HepG2 (cell line): ENCODE measurements at regions not wholly inside any gene's neighbourhood (a gene's known extent, or its start where the extent isn't known, plus 50 kb on each side); places are given as distances from the start of the nearest gene placed in this dataset.

Experiments
- CTCF ChIP-seq: sonication (generic); formaldehyde crosslinking; IDR thresholded peaks from 2 replicates; pipeline ENCODE4 v1.5.0; 2020; ENCODE audit warnings: mild to moderate bottlenecking, missing genetic modification reagents, moderate library complexity
- EZH2 ChIP-seq: conservative IDR thresholded peaks from 2 replicates; pipeline ENCODE4 v1.6.1; 2012; ENCODE audit warnings: mild to moderate bottlenecking, low read depth, low read length, moderate library complexity
- KLF16 ChIP-seq, 2 experiments: sonication (generic) in 1 of 2; formaldehyde crosslinking in 1 of 2; IDR thresholded peaks; 2 replicates each; pipeline versions ENCODE4 v1.6.1 to v1.8.0; 2016 to 2023; ENCODE audit warnings: missing genetic modification reagents in 2 of 2, missing compliant biosample characterization in 1 of 2
- SKIL ChIP-seq: sonication (generic); formaldehyde crosslinking; IDR thresholded peaks from 2 replicates; pipeline ENCODE4 v1.8.0; 2022; ENCODE audit warnings: missing genetic modification reagents, mild to moderate bottlenecking, moderate library complexity, borderline replicate concordance
- TP53 ChIP-seq: sonication (generic); formaldehyde crosslinking; conservative IDR thresholded peaks from 2 replicates; pipeline ENCODE4 v1.4.0; 2020; ENCODE audit warnings: missing genetic modification reagents

- TF ChIP-seq CTCF (CRISPR knock-in tag) (no peak), SKIL (CRISPR knock-in tag) (no peak), EZH2 (no peak), TP53 (CRISPR knock-in tag) (no peak), KLF16 (CRISPR knock-in tag; IDR thresholded peaks at IDR 0.05) (no peak)
Observed at GRCh38 chr17:13429201-13429600, 172.5 kb downstream of the HS3ST3A1 start.
